ENCODE measurements at regions not wholly inside any gene's neighbourhood (a gene's known extent, or its start where the extent isn't known, plus 50 kb on each side); places are given as distances from the start of the nearest gene placed in this dataset.
"Not testable (repeated sequence)": the region's sequence is repeated elsewhere in the genome, so short reads cannot be mapped to it uniquely, and the experiment has no call there.

- not testable (repeated sequence) for DNase-seq
Measured at GRCh38 chr4:183044924-183045640, 54.0 kb upstream of the WWC2 start.

DNA sequence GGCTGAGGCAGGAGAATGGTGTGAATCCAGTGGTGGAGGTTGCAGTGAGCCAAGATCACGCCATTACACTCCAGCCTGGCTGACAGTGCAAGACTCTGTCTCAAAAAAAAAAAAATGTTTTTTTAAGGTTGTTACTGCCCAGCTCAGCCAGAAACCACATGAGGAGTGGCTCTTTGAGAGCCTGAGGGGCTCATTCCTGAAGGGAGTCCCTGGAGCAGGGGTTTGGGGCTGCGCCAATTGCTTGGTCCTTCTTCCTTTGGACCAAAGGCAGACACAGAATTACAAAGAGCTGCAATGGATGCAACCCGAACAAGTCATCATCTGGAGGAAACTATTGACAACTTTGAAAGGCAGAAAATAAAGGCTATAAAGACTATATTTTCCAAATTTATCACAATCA is 60.6 kb upstream of the WWC2 start:
- no peak for DNase-seq

DNA sequence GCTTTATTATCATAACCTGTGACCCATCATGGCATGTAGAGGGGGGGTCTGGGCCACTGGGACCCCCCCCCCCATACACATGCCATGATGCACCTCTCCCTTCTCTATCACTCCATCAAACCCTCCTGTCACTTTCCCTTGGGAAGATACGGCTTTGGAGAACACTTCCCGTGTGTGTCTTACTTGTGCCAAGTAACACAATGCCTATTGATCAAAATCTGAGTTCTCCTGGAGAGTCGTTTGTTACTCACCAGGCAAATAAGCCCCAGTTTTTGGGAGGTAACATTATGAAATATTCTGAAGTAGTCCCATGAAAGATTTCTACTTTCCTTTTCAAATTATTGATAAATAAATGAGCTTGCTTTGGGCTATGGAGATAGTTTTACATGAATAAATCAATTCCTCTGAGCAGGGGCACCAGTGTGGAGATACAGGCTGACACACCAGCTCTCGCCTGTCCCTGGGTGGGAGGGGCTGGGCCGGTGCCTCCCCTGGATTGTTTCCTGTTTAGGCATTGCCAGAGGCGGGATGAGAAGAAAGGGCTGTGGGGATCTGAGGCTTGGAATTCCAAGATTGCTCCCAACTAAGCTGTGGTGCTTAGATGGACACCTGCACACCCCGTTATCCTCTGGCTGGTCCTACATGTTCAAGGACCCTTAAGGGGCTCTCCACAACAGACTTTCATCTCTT is 63.2 kb upstream of the WWC2 start:
- no peak for DNase-seq

GRCh38 chr4:183035256-183035655 is 63.8 kb upstream of the WWC2 start:
- DNase-seq = no peak

DNA sequence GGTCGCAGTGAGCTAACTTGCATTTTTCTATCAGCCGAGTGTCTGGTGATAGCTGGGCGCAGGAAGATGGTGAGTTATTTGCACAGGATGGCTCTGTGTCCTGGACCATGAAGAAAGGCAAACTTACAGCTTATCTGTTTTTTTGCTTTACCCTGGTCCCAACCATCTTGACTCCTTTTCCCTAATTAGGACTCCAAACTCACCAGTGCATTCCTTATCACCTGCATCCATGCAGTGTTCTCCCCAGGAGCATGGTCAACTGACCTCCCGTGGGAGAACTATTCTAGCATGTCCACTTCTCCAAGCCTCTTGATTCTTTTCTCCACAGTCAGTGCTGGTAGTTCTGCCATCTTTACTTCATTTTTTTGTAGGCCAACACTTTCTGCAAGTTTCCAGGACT is 68.2 kb upstream of the WWC2 start:
- no peak for DNase-seq

- no peak for DNase-seq
Measured at GRCh38 chr4:183030309-183030708, 68.7 kb upstream of the WWC2 start.

DNA sequence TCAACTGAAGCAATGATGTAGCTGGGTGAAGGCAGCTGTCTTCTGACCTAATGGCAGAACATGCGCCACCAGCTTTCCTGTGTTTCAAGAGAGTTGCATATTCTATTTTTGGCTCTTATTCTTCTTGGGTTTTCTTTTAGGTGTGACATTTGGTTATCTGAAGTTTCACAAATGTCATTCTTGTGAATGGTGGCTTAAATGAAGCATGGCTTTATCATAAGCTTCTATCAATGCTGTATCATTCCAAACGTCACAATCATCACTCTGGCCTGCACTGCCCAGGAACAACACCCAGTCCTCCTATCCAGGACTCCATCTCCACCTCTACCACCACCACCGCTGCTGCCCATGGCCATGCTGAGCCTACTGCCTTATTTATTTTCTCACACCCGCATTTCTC is 69.7 kb upstream of the WWC2 start:
- DNase-seq = no peak

DNA sequence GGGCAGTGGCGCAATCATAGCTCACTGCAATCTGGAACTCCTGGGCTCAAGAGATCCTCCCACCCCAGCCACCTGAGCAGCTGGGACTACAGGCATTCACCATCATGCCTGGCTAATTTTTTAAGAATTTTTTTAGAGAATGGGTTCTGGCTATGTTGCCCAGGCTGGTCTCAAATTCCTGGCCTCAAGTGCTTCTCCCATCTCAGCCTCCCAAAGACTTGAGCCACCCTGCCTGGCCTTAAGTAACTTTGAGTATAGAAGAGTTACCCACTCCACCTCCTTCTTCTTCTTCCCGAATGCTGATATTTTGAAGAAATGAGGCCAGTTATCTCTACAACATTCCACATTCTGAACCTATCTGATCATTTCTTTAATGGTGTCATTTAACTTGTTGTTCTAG is 72.4 kb upstream of the WWC2 start:
- no peak for DNase-seq

DNA sequence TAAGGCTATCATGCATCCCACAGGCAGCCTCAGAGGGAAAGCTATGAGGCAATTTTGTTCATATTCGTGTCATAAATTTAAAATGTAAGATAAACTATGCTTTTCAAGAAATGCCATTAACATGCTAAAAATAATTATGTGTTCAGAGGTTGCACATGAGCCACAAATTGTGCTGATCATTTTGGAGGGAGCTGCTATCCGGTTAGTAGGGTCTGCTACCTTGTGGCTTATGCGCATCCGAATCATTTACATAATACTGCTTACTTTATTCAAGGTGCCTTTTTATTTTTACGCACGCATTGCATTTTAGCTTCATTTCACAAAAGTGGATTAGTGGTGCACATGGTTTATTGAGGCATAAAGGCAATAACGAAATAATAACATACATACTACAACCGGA is 76.4 kb upstream of the WWC2 start:
- DNase-seq = no peak

DNA sequence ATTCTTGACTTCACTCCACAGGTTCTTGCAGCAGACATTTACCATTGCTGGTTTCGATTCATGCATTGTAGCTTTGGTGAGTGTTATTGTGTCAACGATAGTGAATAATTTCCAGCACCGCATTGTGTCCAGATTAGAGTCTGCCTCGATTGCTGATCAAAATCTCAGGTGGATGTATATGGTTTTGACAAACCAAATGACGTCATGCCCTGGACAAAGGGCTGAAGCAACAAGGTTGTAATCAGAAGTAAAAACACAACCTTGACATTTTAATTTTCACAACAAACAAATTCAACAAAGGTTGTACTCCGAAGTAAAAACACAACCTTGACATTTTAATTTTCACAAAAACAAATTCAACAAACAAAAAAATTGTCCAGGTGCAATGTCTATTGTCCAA is 81.1 kb upstream of the WWC2 start:
- DNase-seq = no peak

DNA sequence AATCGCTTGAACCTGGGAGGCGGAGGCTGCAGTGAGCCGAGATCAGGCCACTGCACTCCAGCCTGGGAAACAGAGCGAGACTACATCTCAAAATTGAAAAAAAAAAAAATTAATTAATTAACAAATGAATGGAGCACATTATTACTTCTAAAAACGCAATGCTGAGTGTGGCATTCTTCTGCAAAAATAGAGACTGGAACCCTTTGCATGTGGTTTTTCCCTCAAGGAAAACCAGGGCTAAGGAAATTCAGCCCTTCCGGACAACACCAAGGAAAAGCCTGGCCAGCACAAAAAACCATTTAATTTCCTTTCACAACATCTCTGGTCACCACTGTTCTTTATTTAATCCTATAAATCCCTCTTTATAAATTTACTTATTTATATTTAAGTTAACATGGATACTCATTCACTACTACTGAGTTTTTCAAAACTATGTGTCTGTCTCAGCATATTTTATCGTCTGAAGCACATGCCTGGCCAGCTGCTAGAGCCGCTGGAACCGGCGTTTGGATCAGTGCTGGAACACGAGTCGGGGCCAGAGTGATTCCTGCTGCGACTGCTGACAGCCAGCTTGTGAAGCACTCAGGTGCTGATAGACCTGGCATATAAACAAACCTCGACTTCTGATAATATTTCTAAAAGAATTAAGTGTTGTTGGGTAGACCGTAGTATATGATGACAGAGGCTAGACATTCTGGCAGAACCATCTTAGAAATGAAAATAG is 84.5 kb upstream of the WWC2 start:
- no peak for DNase-seq

- DNase-seq = no peak
Measured at GRCh38 chr4:183013730-183014002, 85.4 kb upstream of the WWC2 start.

DNA sequence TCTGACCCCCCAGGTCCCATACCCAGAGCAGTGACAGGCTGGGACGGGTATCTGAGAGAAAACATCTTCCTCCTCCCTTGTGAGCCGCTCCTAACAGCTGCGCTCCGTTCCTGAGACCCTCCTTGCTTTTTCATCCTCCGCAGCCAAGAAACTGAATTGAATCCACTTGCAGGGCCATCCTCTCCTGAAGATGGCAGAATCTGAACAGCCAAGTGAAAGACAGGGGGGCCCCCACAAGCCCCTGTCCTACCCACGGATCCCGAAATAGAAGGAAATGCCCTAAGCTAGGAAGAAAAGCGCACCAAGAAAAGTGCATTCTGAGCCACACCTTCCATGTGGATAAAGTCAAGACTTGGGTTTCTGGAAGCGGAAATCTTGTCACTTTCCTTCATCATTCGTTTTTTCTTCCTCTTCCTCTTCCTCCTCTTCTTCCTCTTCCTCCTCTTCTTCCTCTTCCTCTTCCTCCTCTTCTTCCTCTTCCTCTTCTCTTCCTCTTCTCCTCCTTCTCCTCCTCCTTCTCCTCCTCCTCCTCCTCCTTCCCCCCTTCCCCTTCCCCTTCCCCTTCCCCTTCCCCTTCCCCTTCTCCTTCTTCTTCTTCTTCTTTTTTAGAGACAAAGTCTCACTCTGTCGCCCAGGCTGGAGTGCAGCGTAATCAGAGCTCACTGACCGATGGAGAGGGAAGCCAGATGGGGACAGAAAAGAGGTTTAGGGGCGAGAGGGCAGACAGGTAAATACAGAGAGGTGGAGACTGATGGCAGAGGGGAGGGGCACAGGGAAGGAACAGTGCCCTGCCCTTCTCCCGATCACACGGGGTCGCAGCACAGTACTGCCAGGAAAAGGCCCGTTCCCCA is 86.0 kb upstream of the WWC2 start:
- DNase-seq = no peak

- DNase-seq = no peak
Measured at GRCh38 chr4:183011213-183011907, 87.7 kb upstream of the WWC2 start.

- DNase-seq = no peak
Measured at GRCh38 chr4:183008492-183008891, 90.6 kb upstream of the WWC2 start.

- DNase-seq = not testable (repeated sequence)
Measured at GRCh38 chr4:183004370-183004769, 87.2 kb upstream of the DCTD start.

- no peak for DNase-seq
Measured at GRCh38 chr4:182994171-182994570, 77.0 kb upstream of the DCTD start.

GRCh38 chr4:182978152-182978827 is 61.1 kb upstream of the DCTD start:
- no peak for DNase-seq

GRCh38 chr4:182975806-182976205 is 58.6 kb upstream of the DCTD start:
- DNase-seq = peak in 1 of 5 donors; percentile 55

DNA sequence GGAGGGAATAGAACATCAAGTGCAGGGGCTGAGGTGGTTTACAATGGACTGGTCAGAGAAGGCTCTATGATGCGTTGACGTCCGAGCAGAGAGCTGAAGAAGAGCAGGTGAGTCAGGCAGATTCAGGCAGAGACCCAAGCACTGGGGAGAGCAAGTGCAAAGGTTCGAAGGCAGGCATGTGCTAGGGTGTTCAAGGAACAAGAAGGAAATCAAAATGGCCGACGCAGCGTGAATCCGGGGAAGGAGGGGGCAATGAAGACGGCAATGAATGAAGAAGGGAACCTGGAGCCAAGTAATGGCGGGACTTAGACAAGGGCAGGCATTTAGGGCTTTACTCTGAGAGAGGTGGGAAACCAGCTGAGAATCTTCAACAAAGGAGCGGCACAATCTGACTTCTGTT is 56.8 kb upstream of the DCTD start:
- no peak for DNase-seq

- no peak for DNase-seq
Measured at GRCh38 chr4:182973511-182973911, 56.3 kb upstream of the DCTD start.

- DNase-seq = no peak
Measured at GRCh38 chr4:182971702-182972101, 54.5 kb upstream of the DCTD start.

Data from T-helper 1 cell (primary cell).